Hematopoietic multipotent progenitor cell treated with erythropoietin and hydrocortisone succinate and interleukin-3 and kit ligand, for 8 days (in vitro differentiated cells): ENCODE measurements at regions not wholly inside any gene's neighbourhood (a gene's known extent, or its start where the extent isn't known, plus 50 kb on each side); places are given as distances from the start of the nearest gene placed in this dataset.

Experiments used
- DNase-seq: peaks from one replicate; pipeline ENCODE4 v3.0.0-alpha.2; 2015

DNA sequence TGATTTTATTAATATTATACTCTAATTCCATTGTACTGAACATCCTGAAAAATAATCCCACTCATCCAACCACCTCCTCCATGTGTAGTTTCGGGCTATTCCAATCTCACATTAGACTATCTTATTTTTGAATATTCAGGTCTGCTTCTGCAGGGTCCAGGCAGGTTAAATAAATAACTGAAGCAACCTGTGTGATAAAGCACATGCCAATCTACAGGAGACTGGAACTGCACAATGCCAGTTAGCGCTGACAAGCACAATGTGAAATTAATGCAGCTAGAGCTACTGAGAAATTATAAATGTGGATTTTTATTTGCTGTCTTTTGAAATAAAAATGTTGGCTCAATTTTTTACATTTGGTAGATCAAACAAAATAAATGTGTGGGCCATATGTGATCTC, 540.1 kb upstream of the ATXN8OS start:
- no peak for DNase-seq

DNA sequence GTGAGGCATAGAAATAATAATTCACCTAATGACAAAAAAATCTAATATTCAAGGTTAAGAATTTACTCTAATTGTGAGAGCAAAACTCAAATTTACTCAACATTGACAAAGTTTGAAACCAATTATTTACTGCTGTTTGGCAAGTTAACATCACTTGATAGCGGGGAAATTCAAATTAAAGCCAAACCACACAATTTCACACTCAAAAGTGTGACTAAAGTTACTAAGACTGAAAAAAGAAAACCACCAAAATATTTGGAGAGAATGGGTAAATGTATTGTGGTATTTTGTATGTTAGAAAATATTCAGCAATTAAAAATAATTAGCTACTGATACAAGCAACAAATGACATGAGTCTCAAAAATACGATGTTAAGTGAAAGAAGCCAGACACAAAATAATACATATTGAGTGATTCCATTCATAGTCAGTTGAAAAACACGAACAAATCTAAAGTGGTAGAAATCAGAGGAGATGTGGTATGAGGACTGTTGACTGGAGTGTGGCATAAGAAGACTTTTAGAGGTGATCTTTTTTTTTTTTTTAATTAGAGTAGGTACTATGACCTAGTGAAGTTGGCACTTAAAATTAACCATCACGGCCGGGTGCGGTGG, 541.4 kb upstream of the ATXN8OS start:
- no peak for DNase-seq

DNA sequence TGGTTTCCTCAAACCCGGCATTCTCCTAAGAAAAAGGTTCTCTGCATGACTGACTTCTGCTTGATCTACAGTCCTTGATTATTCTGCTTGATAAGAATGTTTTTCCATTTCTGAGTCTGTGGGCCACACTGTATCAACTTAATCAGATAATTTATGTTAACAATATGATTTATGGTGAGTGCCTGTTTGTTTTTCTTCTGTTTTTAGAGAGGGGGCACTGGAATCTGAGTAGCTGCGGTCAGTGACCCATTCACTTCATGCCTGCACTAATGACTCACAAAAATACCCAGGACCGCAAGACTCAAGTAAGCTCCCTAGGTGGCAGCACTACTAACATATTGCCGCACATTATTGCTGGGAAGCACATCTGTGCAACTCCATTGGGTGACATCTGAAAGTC, 542.3 kb upstream of the ATXN8OS start:
- DNase-seq, result peak; percentile 16

DNA sequence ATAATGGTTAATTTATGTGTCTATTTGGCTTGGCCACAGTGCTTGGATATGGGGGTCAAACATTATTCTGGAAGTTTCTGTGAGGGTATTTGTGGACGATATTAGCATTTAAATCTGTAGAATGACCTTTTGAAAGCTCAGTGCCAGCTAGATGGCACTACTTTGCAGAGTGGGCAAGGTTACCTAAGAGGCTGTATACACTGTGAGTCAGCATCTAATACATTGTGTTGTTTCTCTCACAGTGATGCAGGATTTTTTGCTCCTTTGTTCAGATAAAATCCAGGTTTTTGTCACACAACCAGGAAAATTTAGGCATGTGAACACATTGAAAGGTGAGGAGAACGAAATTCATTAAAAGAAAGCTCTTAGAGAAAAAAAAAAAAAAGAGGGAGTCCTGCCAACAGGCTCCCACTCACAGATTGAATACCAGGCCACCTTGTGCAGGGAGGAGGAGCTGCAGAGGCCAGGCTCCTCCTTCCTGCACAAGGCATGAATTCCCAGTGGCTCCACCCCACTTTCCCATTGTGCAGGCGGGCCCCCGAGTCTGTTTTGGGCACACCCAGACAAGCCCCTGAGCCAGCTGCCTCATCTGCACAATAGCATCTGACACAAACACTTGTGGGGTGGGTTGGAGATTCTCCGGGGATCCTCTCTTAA, 551.0 kb upstream of the ATXN8OS start:
- no peak for DNase-seq

DNA sequence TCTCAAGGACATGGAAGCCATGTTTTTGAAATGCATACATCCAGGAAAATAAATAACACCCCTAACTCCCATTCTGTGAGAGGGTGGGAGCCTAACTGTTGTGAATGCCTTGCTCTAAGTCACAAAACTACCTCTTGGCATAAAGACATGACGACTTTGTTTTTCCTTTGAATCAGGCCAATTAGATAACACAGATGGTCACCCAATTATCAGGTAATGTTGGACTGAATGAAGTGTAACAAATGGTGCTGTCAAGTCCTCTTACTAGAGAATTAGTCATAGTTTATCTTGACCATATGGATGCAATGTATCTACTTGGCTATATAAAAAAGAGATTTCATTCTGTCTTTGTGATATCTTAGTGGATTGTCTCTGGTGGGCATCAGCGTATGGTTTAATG, 553.6 kb upstream of the ATXN8OS start:
- no peak for DNase-seq

DNA sequence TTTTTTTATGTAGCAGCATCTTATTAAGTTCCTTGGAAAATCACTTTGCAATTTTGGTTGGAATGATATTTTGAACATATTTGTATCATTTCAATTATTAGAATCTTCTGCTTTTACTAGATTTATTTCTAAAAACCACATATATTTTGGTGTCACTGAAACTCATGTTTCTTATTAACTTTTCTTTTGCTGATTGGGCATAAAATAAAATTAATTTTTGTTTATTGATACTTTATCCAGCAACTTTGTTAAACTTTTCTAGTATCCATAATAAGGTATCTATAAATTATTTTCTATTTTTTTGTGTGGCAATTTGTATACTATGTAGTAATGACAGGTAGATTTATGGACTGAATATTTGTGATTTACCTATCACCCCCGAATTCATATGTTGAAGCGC, 556.4 kb upstream of the ATXN8OS start:
- no peak for DNase-seq

DNA sequence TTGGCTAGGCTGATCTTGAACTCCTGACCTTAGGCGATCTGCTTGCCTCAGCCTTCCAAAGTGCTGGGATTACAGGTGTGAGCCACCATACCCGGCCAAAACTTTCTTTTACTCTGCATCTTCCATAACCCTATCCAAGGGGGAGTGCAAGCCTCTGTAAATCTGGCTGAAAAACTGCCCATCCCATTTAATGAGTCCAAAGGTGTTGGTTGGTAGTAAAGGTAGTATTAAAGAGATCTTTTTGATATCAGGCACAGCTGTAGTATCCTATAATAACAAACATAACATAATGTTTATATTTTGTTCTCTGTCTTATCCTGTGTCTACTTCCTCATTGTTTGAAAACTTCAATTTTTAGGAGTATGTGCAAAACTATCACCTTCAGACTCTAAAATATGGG, 559.8 kb upstream of the ATXN8OS start:
- DNase-seq, result no peak

DNA sequence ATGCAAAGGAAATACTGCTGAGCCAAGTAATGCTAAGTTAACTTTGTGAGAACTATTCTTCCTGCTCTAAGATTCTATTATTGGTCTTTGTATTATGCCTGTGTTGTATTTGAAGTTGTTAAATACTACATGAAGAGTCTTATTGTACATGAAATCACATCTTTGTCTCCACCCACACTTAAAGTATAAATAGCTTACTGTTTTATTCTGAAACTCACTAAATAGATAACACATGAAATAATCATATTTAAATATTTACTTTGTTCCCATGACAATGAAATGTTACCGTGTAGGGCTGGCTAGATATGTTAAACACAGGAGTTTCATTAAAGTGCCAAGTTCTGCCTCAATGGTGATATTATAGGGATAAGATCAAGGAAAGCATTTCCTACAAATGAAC, 562.1 kb upstream of the ATXN8OS start:
- no peak for DNase-seq

DNA sequence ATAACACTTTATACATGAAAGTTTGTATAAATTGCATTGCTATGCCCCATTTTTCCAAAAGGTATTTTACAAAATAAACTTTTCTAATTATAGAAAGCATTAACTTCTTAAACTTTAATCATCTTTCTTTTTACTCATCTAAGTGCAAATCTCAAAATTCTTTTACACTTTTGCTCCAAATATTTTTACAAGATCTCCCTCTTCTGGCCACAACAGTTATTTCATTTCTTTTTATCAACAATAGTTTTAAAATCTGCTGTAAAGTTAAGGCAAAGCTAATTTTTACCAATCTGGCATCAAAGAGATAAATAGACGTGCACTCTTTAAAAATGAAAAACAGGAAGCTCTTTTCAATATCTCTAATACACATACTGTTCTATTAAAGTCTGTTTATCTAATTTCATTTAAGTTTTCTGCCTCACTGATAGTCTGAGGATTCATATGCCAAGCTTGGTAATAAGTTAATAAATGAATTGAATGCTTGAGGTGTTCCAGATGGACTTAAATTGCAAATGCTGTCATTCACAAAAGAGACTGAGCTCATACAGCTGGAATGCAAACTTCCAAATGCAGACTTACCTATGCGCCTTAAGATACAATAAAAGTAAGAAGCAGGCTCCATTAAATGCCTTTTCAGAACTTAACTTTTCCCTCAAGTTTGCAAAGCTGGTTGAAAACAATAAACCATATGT, 583.0 kb upstream of the ATXN8OS start:
- DNase-seq, result peak; percentile 9

DNA sequence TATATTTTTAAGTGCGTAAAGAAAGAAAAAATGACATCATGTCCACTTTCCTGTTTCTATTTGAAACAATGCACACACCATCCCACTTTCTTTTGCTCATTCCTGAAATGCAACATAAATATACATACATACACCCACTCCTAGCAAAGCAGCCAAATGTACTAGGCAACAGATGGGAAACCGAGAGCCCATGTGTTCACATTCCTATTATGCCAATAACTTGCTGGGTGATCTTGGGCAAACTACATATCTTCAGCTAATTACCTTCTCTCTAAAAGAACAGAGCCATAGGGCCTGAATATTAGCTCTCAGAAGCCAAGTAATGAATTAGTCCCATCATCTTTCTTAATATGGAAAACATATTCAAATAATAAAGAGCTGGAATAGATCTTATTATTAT, 610.6 kb upstream of the ATXN8OS start:
- no peak for DNase-seq

DNA sequence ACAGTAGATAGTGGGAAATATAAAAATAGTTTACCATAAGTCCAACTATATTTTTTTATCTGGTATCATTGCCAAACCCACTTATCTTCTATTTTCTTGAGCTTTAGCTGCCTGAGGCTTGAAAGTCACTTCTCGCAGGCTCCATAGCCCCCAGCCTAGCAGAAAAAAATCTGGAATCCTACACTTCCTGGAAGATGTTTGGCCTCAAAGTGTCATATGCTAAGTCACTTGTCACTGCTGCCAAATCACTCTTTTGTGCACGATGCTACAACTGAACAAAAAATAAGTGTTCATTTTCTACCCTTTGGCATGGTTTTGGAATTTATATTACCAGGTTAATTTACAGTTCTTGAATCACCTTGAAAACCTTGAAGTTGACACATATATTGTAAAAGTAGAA, 612.5 kb upstream of the ATXN8OS start:
- no peak for DNase-seq

DNA sequence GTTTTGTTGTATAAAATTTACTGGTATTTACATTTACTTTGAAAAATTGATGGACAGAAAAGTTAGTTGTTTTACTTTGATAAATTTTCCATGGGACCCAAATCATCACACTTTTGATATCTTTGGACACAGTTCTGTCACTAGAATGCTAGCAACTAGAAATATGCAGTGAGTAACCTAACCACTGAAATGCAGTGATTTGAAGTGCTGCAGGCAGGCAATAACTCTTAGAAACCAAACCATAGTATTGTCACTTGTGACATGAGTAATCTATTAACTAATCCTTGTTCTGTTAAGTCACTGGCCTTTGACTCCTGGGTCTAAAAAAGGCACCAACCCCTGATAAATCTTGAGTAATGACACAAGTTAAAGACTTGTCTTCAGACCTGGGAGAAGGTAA, 620.0 kb upstream of the ATXN8OS start:
- no peak for DNase-seq

DNA sequence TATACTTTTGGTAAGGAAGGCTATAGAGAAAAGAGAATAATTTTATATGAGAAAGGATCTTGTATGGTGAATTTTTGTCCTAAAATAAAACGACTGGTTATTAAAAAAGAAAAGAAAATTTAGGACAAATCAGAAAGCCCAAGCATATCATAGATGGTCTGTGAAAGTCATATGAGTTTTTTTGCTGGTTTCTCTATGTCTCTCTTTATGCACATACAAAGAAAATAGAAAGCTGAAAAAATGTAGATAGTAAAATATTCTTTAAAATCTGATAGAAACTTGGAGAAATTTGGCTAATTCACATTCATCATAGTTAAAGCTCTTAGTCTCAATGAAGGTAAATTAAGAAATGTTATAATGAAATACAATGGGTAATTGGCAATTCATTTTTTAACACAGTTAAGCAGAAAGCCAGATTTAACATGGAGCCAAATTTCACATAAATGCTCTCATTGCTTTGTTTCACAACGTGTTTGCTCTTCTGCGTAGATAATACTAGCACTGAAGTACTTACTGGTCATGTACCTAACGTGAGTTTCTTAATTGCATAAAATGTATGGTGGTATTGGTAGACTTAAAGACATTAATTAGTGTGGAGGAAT, 621.5 kb upstream of the ATXN8OS start:
- DNase-seq, result no peak

DNA sequence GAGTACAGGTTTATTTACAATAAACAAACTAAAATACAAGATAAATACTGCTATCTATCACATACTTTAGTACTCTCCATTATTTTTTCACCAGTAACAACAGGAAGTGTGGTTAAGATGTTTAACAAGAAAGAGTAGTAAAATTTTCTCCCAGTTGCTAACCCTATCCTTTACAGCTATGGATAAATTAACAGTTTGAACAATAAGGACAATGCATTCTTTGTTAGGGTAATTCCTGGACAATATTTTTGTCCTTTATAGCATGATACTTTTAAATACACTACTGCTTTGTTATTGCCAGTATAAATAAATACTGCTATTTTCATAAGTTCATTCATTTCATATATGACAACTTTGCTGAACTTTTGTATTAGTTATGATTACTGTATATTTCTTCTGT, 630.2 kb upstream of the ATXN8OS start:
- no peak for DNase-seq

DNA sequence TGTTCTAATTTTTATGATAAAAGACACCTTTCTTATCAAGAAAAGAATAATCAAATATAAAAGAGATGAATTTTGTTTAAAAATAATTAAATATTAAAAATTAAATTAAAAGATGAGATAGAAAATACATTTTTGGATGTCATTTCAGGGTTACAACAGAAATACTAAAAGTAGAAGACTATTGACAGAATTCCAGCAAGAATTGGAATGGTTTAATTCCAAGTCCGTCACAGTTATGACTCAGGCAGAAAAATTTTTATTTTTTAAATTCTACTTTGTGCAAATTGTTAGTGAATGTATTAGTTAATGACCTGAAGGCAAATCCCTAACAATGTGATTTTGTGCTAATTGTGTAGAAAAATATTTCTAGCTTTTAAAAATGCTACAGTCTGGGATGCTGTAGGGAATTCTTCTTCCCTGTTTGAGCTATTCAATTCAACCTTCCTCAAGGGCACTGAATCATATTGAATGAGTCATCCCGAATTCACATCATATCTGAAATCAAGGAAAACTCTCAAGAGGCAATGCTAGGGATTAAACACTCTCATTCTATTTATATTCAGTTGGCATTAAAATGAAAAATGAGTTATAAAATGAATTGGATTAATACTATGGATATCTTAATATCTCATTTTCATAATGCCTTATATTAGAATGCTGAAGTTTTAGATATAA, 633.5 kb upstream of the ATXN8OS start:
- DNase-seq, result no peak

DNA sequence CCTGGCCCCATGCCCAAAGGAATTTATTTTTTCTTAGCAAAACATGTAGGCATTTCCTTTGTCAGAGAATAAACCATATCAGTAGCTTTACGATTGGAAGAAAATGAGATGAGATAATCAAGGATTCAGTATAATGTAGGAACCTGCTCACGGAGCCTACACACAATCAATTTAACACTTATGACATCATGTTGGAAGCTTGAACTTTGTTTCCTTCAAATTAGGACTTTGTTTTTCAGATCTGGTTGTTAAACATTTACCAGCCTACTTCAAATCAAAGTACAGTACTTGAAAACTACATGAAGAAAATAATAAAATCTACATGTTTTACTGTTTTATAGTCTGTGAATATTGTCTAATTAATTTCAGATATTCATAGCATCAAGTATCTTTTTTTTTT, 639.0 kb upstream of the ATXN8OS start:
- no peak for DNase-seq

DNA sequence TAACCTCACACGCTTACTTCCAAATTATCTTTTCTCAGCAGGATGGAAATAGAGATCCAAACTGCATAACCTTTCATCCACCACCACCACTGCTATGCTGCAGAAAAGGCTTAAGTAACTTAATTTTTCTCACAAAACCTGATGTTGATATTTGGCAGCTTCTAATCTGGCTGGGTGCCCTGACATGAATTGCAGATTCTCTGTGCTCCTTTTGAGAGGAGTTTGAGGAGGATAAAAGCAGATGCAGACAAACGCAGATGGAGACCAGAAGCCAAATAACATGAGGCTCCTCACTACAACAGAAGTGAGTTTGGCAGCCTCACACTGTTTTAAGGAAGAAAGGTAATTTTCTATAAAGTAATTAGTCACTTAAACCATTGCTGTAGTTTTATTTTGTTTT, 646.2 kb upstream of the ATXN8OS start:
- DNase-seq, result no peak

DNA sequence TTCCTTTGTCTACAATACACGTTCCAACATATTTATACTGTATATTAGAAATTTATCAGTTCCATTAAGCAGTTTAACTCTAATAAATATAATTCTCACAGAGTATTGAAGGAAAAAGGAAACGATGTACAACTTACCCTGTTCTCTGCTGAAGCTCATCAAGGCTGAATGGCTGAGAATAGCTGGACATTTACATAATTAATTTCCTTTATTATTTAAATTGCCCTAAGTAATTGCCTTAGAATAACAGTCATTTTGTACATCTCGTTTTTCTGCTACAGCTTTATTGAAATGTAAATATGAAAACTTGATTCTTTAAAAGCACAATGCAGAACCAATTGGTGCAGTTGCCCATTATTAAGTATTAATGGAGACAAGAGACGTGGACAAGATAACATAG, 648.3 kb upstream of the ATXN8OS start:
- no peak for DNase-seq

DNA sequence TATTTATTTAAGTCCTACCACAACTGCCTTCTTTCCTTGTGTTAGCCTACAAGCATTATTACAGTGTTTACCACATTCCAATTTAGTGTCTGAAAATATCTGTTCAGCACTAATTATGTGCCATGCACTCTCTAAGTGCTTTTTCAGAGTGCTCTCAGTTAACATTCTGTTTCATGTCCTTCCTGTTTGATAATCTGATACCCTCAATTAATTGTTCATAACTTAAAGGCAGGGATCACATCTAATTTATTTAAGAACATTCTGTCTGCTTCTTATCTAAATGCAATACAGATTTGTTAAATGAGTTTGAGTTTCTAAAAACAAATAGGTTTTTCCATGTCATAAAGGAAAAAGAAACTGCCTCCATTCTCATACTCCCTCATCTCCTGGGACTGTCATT, 649.6 kb upstream of the ATXN8OS start:
- no peak for DNase-seq

DNA sequence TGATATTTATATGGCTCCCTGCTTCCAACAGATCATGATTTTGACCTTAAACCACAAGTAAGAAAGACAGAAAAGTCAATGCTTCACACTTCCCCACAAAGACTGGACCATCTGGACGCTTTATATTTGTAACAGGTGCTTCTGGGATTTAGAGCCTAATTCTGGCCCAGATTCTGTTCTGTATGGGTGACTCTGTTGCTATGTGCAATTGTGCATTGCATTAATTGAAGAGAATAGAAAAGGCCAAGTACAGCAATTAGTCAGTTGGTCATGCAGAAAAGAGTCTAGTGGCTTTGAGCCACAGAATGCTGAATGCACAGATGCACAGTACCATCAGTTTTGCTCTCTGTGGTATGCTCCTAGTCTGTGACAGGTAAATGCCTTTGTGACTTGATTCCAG, 657.4 kb upstream of the ATXN8OS start:
- no peak for DNase-seq

DNA sequence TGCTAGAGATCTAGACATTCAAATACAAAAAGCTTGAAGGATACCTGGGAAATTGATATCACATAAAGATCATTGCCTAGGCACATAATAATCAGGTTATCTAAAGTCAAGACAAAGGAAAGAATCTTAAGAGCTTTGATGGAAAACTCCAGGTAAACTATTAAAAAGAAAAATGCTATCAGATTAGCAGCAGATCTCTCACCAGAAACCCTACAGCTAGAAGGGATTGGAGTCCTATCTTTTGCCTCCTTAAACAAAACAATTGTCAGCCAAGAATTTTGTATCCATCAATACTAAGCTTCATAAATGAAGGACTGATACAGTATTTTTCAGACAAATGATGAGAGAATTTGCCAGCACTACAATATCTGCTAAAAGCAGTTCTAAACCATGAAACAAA, 682.4 kb upstream of the ATXN8OS start:
- no peak for DNase-seq

DNA sequence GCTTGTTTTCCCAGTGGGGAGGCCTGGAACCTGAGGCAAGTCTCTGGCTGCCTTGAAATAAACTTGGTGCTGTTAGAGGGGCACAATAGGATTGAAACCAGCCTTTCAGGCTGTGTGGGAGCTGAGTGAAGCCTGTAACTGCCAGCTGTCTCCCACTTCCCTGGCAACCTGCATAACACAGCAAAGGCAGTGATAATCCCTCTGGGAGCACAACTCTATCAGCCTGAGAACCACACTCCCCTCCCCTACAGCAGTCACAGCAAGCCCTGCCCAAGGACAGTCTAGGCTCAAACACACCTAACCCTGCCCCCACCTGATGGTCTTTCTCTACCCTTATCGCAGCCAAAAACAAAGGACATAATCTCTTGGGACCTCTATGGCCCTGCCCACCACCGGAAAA, 683.8 kb upstream of the ATXN8OS start:
- no peak for DNase-seq

DNA sequence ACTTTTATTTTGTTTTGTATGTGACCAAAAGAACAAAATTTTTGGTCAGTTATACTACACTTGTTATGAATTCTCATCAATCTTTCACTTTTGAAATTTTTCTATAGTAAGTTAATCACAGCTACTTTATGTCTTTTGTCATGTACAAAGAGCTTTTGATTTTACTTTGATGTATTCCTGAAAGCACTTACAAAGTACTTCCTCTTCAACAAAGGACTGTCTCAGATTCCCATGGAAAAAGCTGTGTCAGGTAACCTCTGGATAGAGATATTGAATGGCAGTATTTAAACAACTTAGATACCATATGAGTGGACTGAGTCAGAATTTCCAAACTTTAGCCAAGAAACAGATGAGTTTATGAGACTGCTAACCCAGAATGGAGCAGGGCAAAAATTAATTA, 689.3 kb upstream of the ATXN8OS start:
- no peak for DNase-seq

DNA sequence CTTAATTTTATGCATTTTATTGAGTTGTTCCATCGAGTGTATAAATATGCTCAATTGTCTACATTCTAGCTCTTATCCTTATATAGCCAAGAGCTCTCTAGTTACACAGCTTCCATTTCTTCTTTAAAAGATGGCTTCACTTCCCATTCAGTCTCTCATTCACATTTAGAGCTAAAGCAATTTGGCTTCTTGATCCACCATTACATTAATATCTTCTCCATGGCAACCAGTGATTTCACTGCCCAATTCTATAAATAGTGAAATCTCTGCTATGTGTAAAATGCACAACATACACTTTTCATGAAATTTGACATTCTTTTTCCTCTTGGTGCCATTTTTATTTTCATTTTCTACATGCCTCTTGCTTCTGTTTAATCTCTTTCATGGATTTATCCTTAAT, 696.9 kb upstream of the ATXN8OS start:
- DNase-seq, result no peak
